HCT116 (cell line): ENCODE measurements at regions not wholly inside any gene's neighbourhood (a gene's known extent, or its start where the extent isn't known, plus 50 kb on each side); places are given as distances from the start of the nearest gene placed in this dataset.

ENCODE experiments used
- ATAC-seq: fragments of 200-7000 bp; cut with Tn5 transposase; 2 replicates; pipeline ENCODE4 v1.9.1; 2020; ENCODE audit warnings: mild to moderate bottlenecking, moderate library complexity
- BruUV-seq: library from RNA; stranded (reverse); fragments of 400-500 nt; replicated peaks from 2 replicates; lab custom pipeline; 2021; lab: Mats Ljungman, UMichigan
- CTCF ChIA-PET: fragments of 300-600 bp; sonication (Branson Sonifier 250); formaldehyde crosslinking; loops from one replicate; lab custom pipeline; 2021; ENCODE audit warnings: antibody characterized with exemption; lab: Charles Lee
- POLR2A ChIA-PET: fragments of 300-600, 350-600 bp; sonication (Branson Sonifier 250); formaldehyde crosslinking; loops from one replicate; lab custom pipeline; 2021; ENCODE audit warnings: antibody characterized with exemption; lab: Charles Lee
- RAD21 ChIA-PET, 2 experiments: fragments of 300-600 bp; sonication (Branson Sonifier 250); formaldehyde crosslinking; loops; one replicate each; lab custom pipeline; 2023; ENCODE audit warnings: low total read pairs in 2 of 2; ENCODE audit not compliant: uncharacterized antibody in 2 of 2, unreplicated experiment in 2 of 2, low non-redundant PET in 1 of 2; lab: Charles Lee
- DNase-seq: peaks from one replicate; pipeline ENCODE4 v3.0.0-alpha.2; 2010; ENCODE audit warnings: low read depth, low spot score
- H2AFZ ChIP-seq: fragments of 200-600 bp; shearing (Covaris generic), sonication (generic); 2 replicates; pipeline ENCODE4 v1.6.1; 2017; ENCODE audit warnings: low read depth, mixed run types, mixed read lengths, antibody characterized with exemption, low read length; ENCODE audit not compliant: poor library complexity, severe bottlenecking
- H3K27ac ChIP-seq: 2 replicates; pipeline ENCODE4 v1.5.1; 2012; ENCODE audit warnings: low read depth, low read length
- H3K27me3 ChIP-seq: fragments of 200-600 bp; sonication (generic); 2 replicates; pipeline ENCODE4 v1.6.1; 2016; ENCODE audit warnings: mixed run types, low read length, mixed read lengths; ENCODE audit not compliant: insufficient read depth
- H3K36me3 ChIP-seq, 2 experiments: fragments of 200-500 bp in 1 of 2; fragments of 200-600 bp in 1 of 2; sonication (Bioruptor generic) in 1 of 2; sonication (generic) in 1 of 2; 2 replicates each; pipeline versions ENCODE4 v1.5.1 to v1.6.1; 2014 to 2016; ENCODE audit warnings: low read length in 2 of 2, inconsistent platforms in 1 of 2, mixed read lengths in 1 of 2, mixed run types in 1 of 2; ENCODE audit not compliant: insufficient read depth in 2 of 2, control insufficient read depth in 1 of 2
- H3K4me1 ChIP-seq, 2 experiments: fragments of 200-600 bp in 1 of 2; sonication (generic) in 1 of 2; 2 replicates each; pipeline versions ENCODE4 v1.5.1 to v1.6.1; 2012 to 2017; ENCODE audit warnings: low read length in 2 of 2, inconsistent platforms in 1 of 2, mild to moderate bottlenecking in 1 of 2, mixed read lengths in 1 of 2, mixed run types in 1 of 2, moderate library complexity in 1 of 2; ENCODE audit not compliant: insufficient read depth in 2 of 2, control insufficient read depth in 1 of 2
- H3K4me2 ChIP-seq: fragments of 200-600 bp; sonication (generic); 2 replicates; pipeline ENCODE4 v1.6.1; 2017; ENCODE audit warnings: mixed run types, low read length, mixed read lengths
- H3K4me3 ChIP-seq, 2 experiments: fragments of 200-600 bp in 1 of 2; sonication (generic) in 1 of 2; replicated peaks in 1 of 2; 2 replicates each; pipeline ENCODE4 v1.5.1; 2011 to 2016; ENCODE audit warnings: low read length in 2 of 2, control low read depth in 1 of 2, low read depth in 1 of 2, mild to moderate bottlenecking in 1 of 2, mixed read lengths in 1 of 2, mixed run types in 1 of 2
- H3K79me2 ChIP-seq: fragments of 200-600 bp; sonication (generic); 2 replicates; pipeline ENCODE4 v1.6.1; 2017; ENCODE audit warnings: mild to moderate bottlenecking, mixed run types, low read length, moderate library complexity, mixed read lengths; ENCODE audit not compliant: insufficient read depth
- H3K9ac ChIP-seq: fragments of 200-600 bp; sonication (generic); 2 replicates; pipeline ENCODE4 v1.6.1; 2016; ENCODE audit warnings: low read length, mixed read lengths
- H3K9me2 ChIP-seq: fragments of 200-600 bp; sonication (generic), shearing (Covaris generic); 2 replicates; pipeline ENCODE4 v1.6.1; 2017; ENCODE audit warnings: mixed run types, mild to moderate bottlenecking, moderate library complexity; ENCODE audit not compliant: insufficient read depth
- H3K9me3 ChIP-seq, 2 experiments: fragments of 200-500 bp in 1 of 2; fragments of 200-600 bp in 1 of 2; sonication (Bioruptor generic) in 1 of 2; sonication (generic) in 1 of 2; 2 replicates each; pipeline ENCODE4 v1.6.1; 2014 to 2017; ENCODE audit warnings: low read length in 2 of 2, mixed read lengths in 2 of 2, inconsistent platforms in 1 of 2, low read depth in 1 of 2, mild to moderate bottlenecking in 1 of 2, mixed run types in 1 of 2, moderate library complexity in 1 of 2; ENCODE audit not compliant: control insufficient read depth in 1 of 2, insufficient read depth in 1 of 2
- H4K20me1 ChIP-seq: fragments of 200-600 bp; sonication (generic), shearing (Covaris generic); 2 replicates; pipeline ENCODE4 v1.6.1; 2017; ENCODE audit warnings: mixed run types, mild to moderate bottlenecking, moderate library complexity; ENCODE audit not compliant: insufficient read depth
- CBX3 ChIP-seq: IDR thresholded peaks from 2 replicates; pipeline ENCODE4 v1.6.1; 2012; ENCODE audit warnings: low read depth
- ELF1 ChIP-seq: IDR thresholded peaks from 2 replicates; pipeline ENCODE4 v1.6.1; 2012; ENCODE audit warnings: low read depth, borderline replicate concordance
- EZH2 ChIP-seq: fragments of 200-600 bp; sonication (generic); IDR thresholded peaks from 2 replicates; pipeline ENCODE4 v1.6.1; 2017; ENCODE audit warnings: antibody characterized with exemption, mixed run types
- EZH2phosphoT487 ChIP-seq: fragments of 200-600 bp; IDR thresholded peaks from 2 replicates; pipeline ENCODE4 v1.6.1; 2018; ENCODE audit warnings: antibody characterized with exemption, borderline replicate concordance
- FOSL1 ChIP-seq: IDR thresholded peaks from 2 replicates; pipeline ENCODE4 v1.6.1; 2012; ENCODE audit warnings: low read depth
- JUND ChIP-seq: IDR thresholded peaks from 2 replicates; pipeline ENCODE4 v1.6.1; 2012
- POLR2A ChIP-seq: IDR thresholded peaks from 2 replicates; pipeline ENCODE4 v1.7.0; 2011; ENCODE audit warnings: borderline replicate concordance; ENCODE audit not compliant: insufficient read depth, insufficient read length; ENCODE audit errors: extremely low read depth
- POLR2AphosphoS5 ChIP-seq: IDR thresholded peaks from 2 replicates; pipeline ENCODE4 v1.6.1; 2011; ENCODE audit warnings: mild to moderate bottlenecking, low read depth, low read length, moderate library complexity
- RAD21 ChIP-seq: IDR thresholded peaks from 2 replicates; pipeline ENCODE4 v1.6.1; 2012; ENCODE audit warnings: low read depth, mild to moderate bottlenecking
- SIN3A ChIP-seq: IDR thresholded peaks from 2 replicates; pipeline ENCODE4 v1.6.1; 2012; ENCODE audit warnings: low read depth
- SP1 ChIP-seq: IDR thresholded peaks from 2 replicates; pipeline ENCODE4 v1.6.1; 2012; ENCODE audit warnings: low read depth
- SRF ChIP-seq: IDR thresholded peaks from 2 replicates; pipeline ENCODE4 v1.6.1; 2012; ENCODE audit warnings: low read depth
- YY1 ChIP-seq: IDR thresholded peaks from 2 replicates; pipeline ENCODE4 v1.6.1; 2011; ENCODE audit warnings: low read length, low read depth, moderate library complexity, mild to moderate bottlenecking; ENCODE audit not compliant: insufficient replicate concordance; ENCODE audit errors: extremely low read depth
- ZFX ChIP-seq: fragments of 450-650 bp; IDR thresholded peaks from 2 replicates; pipeline ENCODE4 v1.6.1; 2017
- ZNF274 ChIP-seq: fragments of 200-500 bp; sonication (Bioruptor generic); IDR thresholded peaks from 2 replicates; pipeline ENCODE4 v1.6.1; 2014; ENCODE audit warnings: mild to moderate bottlenecking, low read depth, low read length, inconsistent platforms
- intact Hi-C: fragments of 100-400 bp; cut with micrococcal nuclease; formaldehyde crosslinking; loops from 2 replicates; pipeline ENCODE4 v1.10.0; 2022
- TF ChIP-seq, protein P1 (sequence below): IDR thresholded peaks from 2 replicates; pipeline ENCODE4 v1.6.1; 2011; ENCODE audit warnings: mild to moderate bottlenecking, low read length, moderate library complexity; ENCODE audit not compliant: insufficient replicate concordance; ENCODE audit errors: extremely low read depth
- TF ChIP-seq, protein P2 (sequence below): IDR thresholded peaks from 2 replicates; pipeline ENCODE4 v1.6.1; 2012
- TF ChIP-seq, protein P3 (sequence below): IDR thresholded peaks from 2 replicates; pipeline ENCODE4 v1.6.1; 2012
- TF ChIP-seq, protein P4 (sequence below): IDR thresholded peaks from 2 replicates; pipeline ENCODE4 v1.6.1; 2012; ENCODE audit warnings: low read depth
- TF ChIP-seq, protein P5 (sequence below), 3 experiments: fragments of 200-600 bp in 1 of 3; sonication (generic) in 1 of 3; IDR thresholded peaks in 2 of 3; conservative IDR thresholded peaks in 1 of 3; 2 replicates each; pipeline ENCODE4 v1.5.1; 2012 to 2017; ENCODE audit warnings: low read depth in 2 of 3, low read length in 2 of 3, antibody characterized with exemption in 1 of 3, borderline replicate concordance in 1 of 3, control low read depth in 1 of 3, mild to moderate bottlenecking in 1 of 3, mixed read lengths in 1 of 3, mixed run types in 1 of 3, moderate library complexity in 1 of 3; ENCODE audit not compliant: insufficient read depth in 1 of 3

DNA sequence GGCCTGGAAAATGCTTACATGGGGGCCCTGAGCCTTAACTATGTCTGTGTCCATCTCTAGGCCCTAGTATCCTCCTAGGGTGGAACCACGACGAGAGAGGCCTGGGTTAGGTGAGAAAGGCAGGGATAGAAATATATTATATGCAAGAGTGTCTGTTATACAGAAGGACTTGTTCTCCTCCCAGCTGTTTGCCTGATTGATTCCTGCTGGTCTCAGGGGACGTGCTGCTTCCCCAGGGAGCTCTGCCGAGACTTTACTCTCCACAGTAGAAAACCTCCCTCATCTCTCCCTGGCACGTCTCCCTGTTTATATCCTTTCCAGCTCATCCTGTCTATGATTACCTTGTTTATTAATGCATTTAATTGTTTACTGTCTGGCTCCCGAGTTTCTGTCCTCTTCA is 132.6 kb downstream of the MIAT start:
- Histone ChIP-seq H3K9me3 (no peaks in the 10 kb centered on the region), H3K9me2 (no peaks in the 10 kb centered on the region), H3K4me3 (no peak overlapping the region), H3K9ac (no peak overlapping the region), H2AFZ (no peak overlapping the region), H3K36me3 (no peaks in the 10 kb centered on the region), H3K4me2 (no peak overlapping the region), H4K20me1 (no peaks in the 10 kb centered on the region), H3K4me1 (no peaks in the 10 kb centered on the region), H3K27me3 (no peaks in the 10 kb centered on the region), H3K27ac (no peak overlapping the region), H3K79me2 (no peaks in the 10 kb centered on the region)
- BruUV-seq = no TSS peak
- no peak for TF ChIP-seq CBX3
- TF ChIP-seq SP1 = no peak
- no peak for TF ChIP-seq SRF
- no peak for TF ChIP-seq RAD21
- TF ChIP-seq ZFX = no peak
- TF ChIP-seq, protein P1, sequence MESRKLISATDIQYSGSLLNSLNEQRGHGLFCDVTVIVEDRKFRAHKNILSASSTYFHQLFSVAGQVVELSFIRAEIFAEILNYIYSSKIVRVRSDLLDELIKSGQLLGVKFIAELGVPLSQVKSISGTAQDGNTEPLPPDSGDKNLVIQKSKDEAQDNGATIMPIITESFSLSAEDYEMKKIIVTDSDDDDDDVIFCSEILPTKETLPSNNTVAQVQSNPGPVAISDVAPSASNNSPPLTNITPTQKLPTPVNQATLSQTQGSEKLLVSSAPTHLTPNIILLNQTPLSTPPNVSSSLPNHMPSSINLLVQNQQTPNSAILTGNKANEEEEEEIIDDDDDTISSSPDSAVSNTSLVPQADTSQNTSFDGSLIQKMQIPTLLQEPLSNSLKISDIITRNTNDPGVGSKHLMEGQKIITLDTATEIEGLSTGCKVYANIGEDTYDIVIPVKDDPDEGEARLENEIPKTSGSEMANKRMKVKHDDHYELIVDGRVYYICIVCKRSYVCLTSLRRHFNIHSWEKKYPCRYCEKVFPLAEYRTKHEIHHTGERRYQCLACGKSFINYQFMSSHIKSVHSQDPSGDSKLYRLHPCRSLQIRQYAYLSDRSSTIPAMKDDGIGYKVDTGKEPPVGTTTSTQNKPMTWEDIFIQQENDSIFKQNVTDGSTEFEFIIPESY = no peak
- no peak for TF ChIP-seq POLR2AphosphoS5
- TF ChIP-seq, protein P2, sequence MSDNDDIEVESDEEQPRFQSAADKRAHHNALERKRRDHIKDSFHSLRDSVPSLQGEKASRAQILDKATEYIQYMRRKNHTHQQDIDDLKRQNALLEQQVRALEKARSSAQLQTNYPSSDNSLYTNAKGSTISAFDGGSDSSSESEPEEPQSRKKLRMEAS = no peak
- TF ChIP-seq SIN3A = no peak
- TF ChIP-seq JUND = no peak
- no peak for TF ChIP-seq EZH2phosphoT487
- TF ChIP-seq, protein P3, sequence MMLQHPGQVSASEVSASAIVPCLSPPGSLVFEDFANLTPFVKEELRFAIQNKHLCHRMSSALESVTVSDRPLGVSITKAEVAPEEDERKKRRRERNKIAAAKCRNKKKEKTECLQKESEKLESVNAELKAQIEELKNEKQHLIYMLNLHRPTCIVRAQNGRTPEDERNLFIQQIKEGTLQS = no peak
- TF ChIP-seq, protein P4, sequence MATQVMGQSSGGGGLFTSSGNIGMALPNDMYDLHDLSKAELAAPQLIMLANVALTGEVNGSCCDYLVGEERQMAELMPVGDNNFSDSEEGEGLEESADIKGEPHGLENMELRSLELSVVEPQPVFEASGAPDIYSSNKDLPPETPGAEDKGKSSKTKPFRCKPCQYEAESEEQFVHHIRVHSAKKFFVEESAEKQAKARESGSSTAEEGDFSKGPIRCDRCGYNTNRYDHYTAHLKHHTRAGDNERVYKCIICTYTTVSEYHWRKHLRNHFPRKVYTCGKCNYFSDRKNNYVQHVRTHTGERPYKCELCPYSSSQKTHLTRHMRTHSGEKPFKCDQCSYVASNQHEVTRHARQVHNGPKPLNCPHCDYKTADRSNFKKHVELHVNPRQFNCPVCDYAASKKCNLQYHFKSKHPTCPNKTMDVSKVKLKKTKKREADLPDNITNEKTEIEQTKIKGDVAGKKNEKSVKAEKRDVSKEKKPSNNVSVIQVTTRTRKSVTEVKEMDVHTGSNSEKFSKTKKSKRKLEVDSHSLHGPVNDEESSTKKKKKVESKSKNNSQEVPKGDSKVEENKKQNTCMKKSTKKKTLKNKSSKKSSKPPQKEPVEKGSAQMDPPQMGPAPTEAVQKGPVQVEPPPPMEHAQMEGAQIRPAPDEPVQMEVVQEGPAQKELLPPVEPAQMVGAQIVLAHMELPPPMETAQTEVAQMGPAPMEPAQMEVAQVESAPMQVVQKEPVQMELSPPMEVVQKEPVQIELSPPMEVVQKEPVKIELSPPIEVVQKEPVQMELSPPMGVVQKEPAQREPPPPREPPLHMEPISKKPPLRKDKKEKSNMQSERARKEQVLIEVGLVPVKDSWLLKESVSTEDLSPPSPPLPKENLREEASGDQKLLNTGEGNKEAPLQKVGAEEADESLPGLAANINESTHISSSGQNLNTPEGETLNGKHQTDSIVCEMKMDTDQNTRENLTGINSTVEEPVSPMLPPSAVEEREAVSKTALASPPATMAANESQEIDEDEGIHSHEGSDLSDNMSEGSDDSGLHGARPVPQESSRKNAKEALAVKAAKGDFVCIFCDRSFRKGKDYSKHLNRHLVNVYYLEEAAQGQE = no peak
- TF ChIP-seq POLR2A = no peak
- TF ChIP-seq FOSL1 = no peak
- TF ChIP-seq, protein P5, sequence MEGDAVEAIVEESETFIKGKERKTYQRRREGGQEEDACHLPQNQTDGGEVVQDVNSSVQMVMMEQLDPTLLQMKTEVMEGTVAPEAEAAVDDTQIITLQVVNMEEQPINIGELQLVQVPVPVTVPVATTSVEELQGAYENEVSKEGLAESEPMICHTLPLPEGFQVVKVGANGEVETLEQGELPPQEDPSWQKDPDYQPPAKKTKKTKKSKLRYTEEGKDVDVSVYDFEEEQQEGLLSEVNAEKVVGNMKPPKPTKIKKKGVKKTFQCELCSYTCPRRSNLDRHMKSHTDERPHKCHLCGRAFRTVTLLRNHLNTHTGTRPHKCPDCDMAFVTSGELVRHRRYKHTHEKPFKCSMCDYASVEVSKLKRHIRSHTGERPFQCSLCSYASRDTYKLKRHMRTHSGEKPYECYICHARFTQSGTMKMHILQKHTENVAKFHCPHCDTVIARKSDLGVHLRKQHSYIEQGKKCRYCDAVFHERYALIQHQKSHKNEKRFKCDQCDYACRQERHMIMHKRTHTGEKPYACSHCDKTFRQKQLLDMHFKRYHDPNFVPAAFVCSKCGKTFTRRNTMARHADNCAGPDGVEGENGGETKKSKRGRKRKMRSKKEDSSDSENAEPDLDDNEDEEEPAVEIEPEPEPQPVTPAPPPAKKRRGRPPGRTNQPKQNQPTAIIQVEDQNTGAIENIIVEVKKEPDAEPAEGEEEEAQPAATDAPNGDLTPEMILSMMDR (IDR thresholded peaks at IDR 0.05 in 2 of 3, conservative IDR thresholded peaks at IDR 0.05 in 1 of 3; ENCODE audit: borderline replicate concordance in 1 of 3, insufficient read depth in 1 of 3, low read depth in 2 of 3, low read length in 2 of 3) = no peak
- no peak for TF ChIP-seq ZNF274
- no peak for TF ChIP-seq ELF1
- no peak for TF ChIP-seq EZH2
- no peak for TF ChIP-seq YY1
- RAD21 ChIA-PET = no interaction called here
- ATAC-seq (no peak), DNase-seq (no peak)
- intact Hi-C loops = no loop called here
- CTCF ChIA-PET = no interaction called here
- POLR2A ChIA-PET = no interaction called here
